Activated CD4-positive, CD25-positive, alpha-beta regulatory T cell treated with anti-CD3 and anti-CD28 coated beads, Interleukin-2, amount 50 U/mL, for 16 hours (primary cell): ENCODE measurements at regions not wholly inside any gene's neighbourhood (a gene's known extent, or its start where the extent isn't known, plus 50 kb on each side); places are given as distances from the start of the nearest gene placed in this dataset.

Source experiments
- DNase-seq: peaks from one replicate; pipeline ENCODE4 v3.0.0-alpha.2; 2020; ENCODE audit warnings: low read depth, low spot score

DNA sequence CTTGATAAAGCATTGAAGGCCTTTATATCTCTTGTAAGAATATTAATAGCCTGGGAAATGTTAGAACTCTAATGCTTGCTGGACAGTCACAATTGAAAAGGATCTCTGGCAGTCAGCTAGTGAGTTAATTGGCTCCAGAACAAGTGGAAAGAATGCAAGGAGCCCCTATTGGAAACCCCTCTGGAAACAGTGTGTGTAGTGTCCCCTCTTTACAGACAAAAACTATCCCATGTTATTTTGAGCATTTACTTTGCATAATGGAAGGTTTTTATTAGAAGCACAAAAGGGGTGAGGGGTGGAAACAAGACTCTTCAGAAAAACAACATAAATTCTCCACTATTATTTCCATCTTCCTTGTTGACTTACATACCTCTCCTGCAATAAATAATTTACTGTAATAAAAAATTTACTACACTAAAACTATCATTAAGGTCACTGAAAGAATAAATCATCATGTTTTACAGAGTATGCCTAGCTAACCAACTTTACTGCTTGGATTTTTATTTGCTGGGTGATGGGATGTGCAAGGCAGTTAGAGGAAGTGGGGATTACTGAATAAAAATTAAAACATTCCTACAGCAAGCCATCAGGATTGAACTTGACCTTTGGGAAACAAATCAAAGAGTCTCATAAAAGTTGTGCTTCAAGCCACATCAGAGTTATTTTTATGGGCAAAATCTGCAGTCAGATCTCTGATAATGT is 610.4 kb downstream of the TBC1D4 start:
- DNase-seq = no peak

DNA sequence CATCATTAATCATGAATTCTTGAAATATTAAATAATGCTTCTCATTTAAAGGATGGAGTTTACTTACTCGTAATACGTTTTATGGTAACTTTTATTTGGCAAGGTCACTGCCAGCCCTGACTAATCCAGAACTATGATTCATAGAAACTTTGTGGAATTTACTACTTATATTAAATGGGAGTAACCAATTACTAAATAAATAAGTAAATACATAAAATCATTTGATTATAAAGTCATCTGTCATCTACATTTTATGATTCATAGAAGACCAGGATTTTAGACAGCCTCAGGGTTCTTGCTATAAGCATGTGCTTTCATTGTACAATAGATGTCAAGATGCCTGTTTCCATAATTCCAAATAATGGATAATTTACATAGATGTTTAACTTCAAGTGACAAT is 611.1 kb downstream of the TBC1D4 start:
- no peak for DNase-seq

GRCh38 chr13:74869846-74870245 is 612.1 kb downstream of the TBC1D4 start:
- DNase-seq = no peak

- no peak for DNase-seq
These were observed 613.9 kb downstream of the TBC1D4 start for GRCh38 chr13:74868049-74868448.

- DNase-seq = no peak
These were observed 614.5 kb downstream of the TBC1D4 start for GRCh38 chr13:74867460-74867859.

- DNase-seq = no peak
These were observed 615.9 kb downstream of the TBC1D4 start for GRCh38 chr13:74866101-74866500.

- no peak for DNase-seq
These were observed 616.3 kb downstream of the TBC1D4 start for GRCh38 chr13:74865656-74866055.

- no peak for DNase-seq
These were observed 621.2 kb downstream of the TBC1D4 start for GRCh38 chr13:74860789-74861188.

DNA sequence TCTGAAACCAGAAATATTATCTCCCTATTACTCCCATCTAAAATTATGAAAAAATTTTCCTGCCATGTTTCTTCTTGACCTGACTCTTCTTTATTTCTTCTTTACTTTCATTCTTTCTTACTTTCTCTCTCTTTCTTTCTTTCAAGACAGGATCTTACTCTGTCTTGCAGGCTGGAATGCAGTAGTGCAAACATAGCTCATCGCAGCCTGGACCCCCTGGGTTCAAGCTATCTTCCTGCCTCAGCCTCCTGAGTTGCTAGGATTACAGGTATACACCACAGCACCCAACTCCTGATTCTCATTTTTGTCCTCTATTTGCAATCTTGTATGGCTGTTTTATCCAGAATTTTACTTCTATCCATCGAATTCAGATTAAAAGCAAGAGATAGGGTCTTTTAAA is 631.1 kb downstream of the TBC1D4 start:
- DNase-seq = no peak

- DNase-seq = no peak
These were observed 634.0 kb downstream of the TBC1D4 start for GRCh38 chr13:74847966-74848365.

- DNase-seq = no peak
These were observed 636.2 kb downstream of the TBC1D4 start for GRCh38 chr13:74845806-74846205.

- no peak for DNase-seq
These were observed 640.3 kb downstream of the TBC1D4 start for GRCh38 chr13:74841651-74842050.

DNA sequence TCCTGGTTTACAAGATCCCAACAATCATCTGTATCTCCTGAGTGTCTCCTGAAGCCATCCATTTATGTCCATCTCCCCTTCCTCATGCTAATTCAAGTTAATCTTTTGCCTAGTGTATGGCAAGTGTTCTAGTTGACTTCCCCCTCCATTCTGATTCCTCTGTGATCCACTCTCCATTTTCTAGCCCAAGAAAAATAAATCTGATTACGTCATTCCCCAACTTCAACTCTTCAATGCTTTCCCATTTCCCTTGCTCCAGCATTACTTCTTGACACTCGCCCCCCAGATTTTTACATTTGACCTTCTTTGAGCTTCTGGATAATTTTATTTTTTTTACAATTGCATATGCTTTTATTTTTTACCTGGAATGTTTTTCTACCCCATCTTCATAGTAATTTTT is 640.8 kb downstream of the TBC1D4 start:
- DNase-seq = no peak

GRCh38 chr13:74839656-74840055 is 642.3 kb downstream of the TBC1D4 start:
- no peak for DNase-seq

DNA sequence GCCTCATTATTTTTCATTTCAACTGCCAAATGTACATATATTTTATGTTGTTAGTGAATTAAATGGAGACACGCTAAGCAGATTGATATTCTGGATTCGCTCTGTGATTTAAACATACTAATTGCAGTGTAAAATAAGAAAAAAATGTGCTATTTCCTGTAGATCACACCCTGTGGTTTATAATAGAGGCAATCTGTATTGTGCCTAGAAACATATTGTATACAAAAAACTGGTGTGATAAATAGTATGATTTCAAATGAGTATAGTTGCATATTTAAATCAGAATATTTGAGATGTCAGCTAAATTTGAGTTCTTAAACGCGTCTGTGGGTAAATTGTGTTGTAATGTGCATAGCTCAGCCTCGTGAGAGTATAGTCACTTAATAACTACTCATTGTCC is 643.9 kb downstream of the TBC1D4 start:
- no peak for DNase-seq

- no peak for DNase-seq
These were observed 645.3 kb downstream of the TBC1D4 start for GRCh38 chr13:74836628-74837027.

DNA sequence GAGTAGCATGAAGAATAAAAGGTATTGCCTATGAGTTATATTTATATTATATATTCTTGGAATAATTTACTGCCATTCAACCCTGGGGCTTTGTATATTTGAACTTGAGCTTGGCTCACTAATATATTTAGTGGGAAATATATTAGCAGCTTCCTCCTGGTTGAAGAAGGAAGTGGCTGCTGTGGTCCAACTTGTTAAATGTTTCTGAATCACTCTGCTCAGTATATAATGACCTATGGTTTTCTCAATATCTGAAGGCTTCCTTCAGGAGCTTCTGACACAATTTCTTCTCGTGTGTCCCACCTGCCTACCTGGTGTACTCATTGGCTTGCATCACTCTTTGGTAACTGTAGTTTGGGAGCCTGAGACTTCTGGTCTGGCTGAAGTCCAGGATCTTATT is 646.4 kb downstream of the TBC1D4 start:
- no peak for DNase-seq

DNA sequence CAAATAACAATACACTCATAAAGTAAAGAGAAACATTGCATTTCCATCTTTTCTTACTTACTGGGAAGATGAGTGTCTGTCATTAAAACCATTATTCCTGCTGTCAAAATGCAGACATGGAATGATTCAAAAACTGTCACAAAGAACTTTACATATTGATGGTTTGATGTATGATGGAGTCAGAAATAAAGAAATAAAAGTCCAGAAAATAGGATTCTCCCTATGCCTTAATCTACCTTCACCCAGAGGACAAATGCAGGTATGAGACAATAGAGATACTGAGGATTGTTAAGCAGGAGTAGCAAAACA is 656.1 kb downstream of the TBC1D4 start:
- DNase-seq = no peak

GRCh38 chr13:74825152-74825937 is 656.6 kb downstream of the TBC1D4 start:
- DNase-seq = no peak

DNA sequence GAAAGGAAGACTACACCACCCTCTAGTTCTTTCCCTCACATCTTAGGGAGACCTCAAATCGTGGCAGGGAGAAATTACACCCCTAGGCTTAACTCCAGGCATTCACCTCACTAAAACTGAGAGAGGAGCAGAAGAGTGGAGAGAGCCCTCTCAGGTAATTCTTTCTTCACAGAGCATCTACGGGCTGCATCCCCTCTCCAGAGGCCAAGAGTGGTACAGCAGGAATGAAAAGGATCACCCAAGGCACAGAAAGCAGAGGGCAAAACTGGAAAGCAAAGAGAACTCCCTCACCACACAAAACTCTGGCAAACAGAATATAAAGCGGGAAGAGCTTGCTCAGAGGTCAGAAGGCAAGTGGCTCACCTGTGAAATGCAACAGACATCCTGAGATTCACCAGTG is 661.2 kb downstream of the TBC1D4 start:
- no peak for DNase-seq

GRCh38 chr13:74819549-74819948 is 662.4 kb downstream of the TBC1D4 start:
- no peak for DNase-seq

DNA sequence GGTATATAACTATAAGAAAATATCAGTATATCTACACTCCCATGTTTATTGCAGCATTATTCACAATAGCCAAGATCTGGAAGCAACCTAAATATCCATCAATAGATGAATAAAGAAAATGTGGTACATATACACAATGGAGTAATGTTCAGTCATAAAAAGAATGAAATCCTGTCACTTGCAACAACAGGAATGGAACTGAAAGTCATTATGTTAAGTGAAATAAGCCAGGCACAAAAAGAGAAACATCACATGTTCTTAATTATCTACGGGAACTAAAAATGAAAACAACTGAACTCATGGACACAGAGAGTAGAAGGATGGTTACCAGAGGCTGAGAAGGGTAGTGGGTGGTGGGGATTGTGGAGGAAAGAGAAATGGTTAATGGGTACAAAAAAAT is 665.2 kb downstream of the TBC1D4 start:
- no peak for DNase-seq

DNA sequence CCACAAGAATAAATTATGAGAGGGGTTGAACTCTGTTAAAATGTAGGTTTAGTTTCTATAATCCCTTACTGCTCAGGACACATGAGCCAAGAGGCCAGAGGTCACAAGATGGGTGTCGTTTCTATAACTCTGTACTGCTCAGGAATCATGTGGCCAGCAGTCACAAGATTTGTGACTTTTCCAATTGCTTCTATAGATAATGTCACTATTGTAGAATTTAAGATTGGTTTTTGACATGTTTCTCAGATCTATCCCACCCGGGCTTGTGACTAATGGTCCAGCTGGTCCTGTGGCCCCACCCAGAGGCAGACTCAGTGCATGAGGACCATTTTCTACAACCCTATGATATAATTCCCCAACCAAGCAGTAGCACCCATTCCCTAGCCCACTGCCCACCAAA is 662.0 kb upstream of the KLF12 start:
- DNase-seq = no peak

GRCh38 chr13:74795526-74795925 is 661.3 kb upstream of the KLF12 start:
- DNase-seq = no peak
